Common myeloid progenitor, CD34-positive (primary cell): ENCODE measurements at regions not wholly inside any gene's neighbourhood (a gene's known extent, or its start where the extent isn't known, plus 50 kb on each side); places are given as distances from the start of the nearest gene placed in this dataset.

ENCODE experiments used
- CTCF ChIA-PET: fragments of 350-600 bp; sonication (Branson Sonifier 250); formaldehyde crosslinking; loops from one replicate; lab custom pipeline; 2021; ENCODE audit warnings: antibody characterized with exemption; lab: Charles Lee
- POLR2A ChIA-PET: fragments of 350-600 bp; sonication (Branson Sonifier 250); formaldehyde crosslinking; loops from one replicate; lab custom pipeline; 2021; ENCODE audit warnings: antibody characterized with exemption; lab: Charles Lee
- DNase-seq, 3 donors: peaks; one replicate each; pipeline versions ENCODE4 v3.0.0 to v3.0.0-alpha.2; 2013
- H3K27ac ChIP-seq, 2 experiments: 1 replicate in 1 of 2; 2 replicates in 1 of 2; pipeline ENCODE4 v1.7.0; 2013; ENCODE audit warnings: inconsistent platforms in 2 of 2, low read length in 2 of 2, mild to moderate bottlenecking in 2 of 2, low read depth in 1 of 2, moderate library complexity in 1 of 2; ENCODE audit not compliant: severe bottlenecking in 2 of 2, insufficient read depth in 1 of 2, poor library complexity in 1 of 2
- H3K27me3 ChIP-seq, 5 experiments: replicated peaks in 2 of 5; 1 replicate in 3 of 5; 2 replicates in 2 of 5; pipeline versions ENCODE4 v1.6.1 to v1.7.0; 2013; ENCODE audit warnings: low read length in 4 of 5, mild to moderate bottlenecking in 2 of 5, moderate library complexity in 2 of 5, inconsistent platforms in 1 of 5; ENCODE audit not compliant: insufficient read depth in 5 of 5, control insufficient read depth in 4 of 5
- H3K36me3 ChIP-seq, 4 experiments: 1 replicate in 2 of 4; 2 replicates in 2 of 4; pipeline versions ENCODE4 v1.6.1 to v1.7.0; 2013; ENCODE audit warnings: low read length in 3 of 4, control low read depth in 1 of 4, mild to moderate bottlenecking in 1 of 4; ENCODE audit not compliant: control insufficient read depth in 4 of 4, insufficient read depth in 4 of 4
- H3K4me1 ChIP-seq, 4 experiments: 1 replicate in 3 of 4; 2 replicates in 1 of 4; pipeline versions ENCODE4 v1.6.1 to v1.7.1; 2013; ENCODE audit warnings: low read length in 3 of 4, mild to moderate bottlenecking in 3 of 4, control low read depth in 1 of 4, inconsistent platforms in 1 of 4, moderate library complexity in 1 of 4; ENCODE audit not compliant: control insufficient read depth in 4 of 4, insufficient read depth in 4 of 4; ENCODE audit errors: control extremely low read depth in 1 of 4
- H3K4me3 ChIP-seq, 7 experiments: 1 replicate in 4 of 7; 2 replicates in 3 of 7; pipeline versions ENCODE4 v1.5.1 to v1.7.0; 2013; ENCODE audit warnings: mild to moderate bottlenecking in 7 of 7, low read length in 6 of 7, moderate library complexity in 6 of 7, inconsistent platforms in 2 of 7, low read depth in 2 of 7, control low read depth in 1 of 7; ENCODE audit not compliant: insufficient read depth in 4 of 7, control insufficient read depth in 1 of 7; ENCODE audit errors: extremely low read depth in 1 of 7
- H3K9me3 ChIP-seq, 5 experiments: 1 replicate in 4 of 5; 2 replicates in 1 of 5; pipeline versions ENCODE4 v1.6.1 to v1.7.1; 2013; ENCODE audit warnings: low read length in 4 of 5, mild to moderate bottlenecking in 2 of 5, inconsistent platforms in 1 of 5, low read depth in 1 of 5, moderate library complexity in 1 of 5; ENCODE audit not compliant: control insufficient read depth in 4 of 5, insufficient read depth in 2 of 5; ENCODE audit errors: control extremely low read depth in 1 of 5
- WGBS: methylation state at CpG from one replicate; pipeline ENCODE4 v1.1.5; 2013; ENCODE audit not compliant: insufficient coverage; 5-methylcytosine and 5-hydroxymethylcytosine counted together

GRCh38 chr12:102760322-102760721 lies 156.7 kb downstream of the PAH start:
- DNase-seq: no peak
- Histone ChIP-seq H3K4me1 (no peaks in the 10 kb centered on the region), H3K36me3 (no peaks in the 10 kb centered on the region), H3K4me3 (no peak overlapping the region), H3K9me3 (no peaks in the 10 kb centered on the region), H3K27me3 (peaks cover 0 to 3% (median 2%) of the 10 kb centered on the region in 5 experiments), H3K27ac (no peak overlapping the region)
- ChIA-PET CTCF (no interaction called here), POLR2A (no interaction called here)
- 80% methylated on average over 1 of the region's 2 CpGs for WGBS

- no peaks in the 10 kb centered on the region for H3K36me3 ChIP-seq
- CTCF ChIA-PET: no interaction called here
- no peak for DNase-seq
- 100% methylated on average over 2 of the region's 2 CpGs for WGBS
- H3K4me3 ChIP-seq: no peak overlapping the region
- H3K9me3 ChIP-seq: no peaks in the 10 kb centered on the region
- peaks cover 0 to 3% (median 2%) of the 10 kb centered on the region in 5 experiments for H3K27me3 ChIP-seq
- H3K27ac ChIP-seq: no peak overlapping the region
- POLR2A ChIA-PET: no interaction called here
- H3K4me1 ChIP-seq: no peaks in the 10 kb centered on the region
Observed at GRCh38 chr12:102759466-102759865, 157.6 kb downstream of the PAH start.

GRCh38 chr12:102757882-102758226 lies 159.2 kb downstream of the PAH start:
- ChIA-PET POLR2A (no interaction called here), CTCF (no interaction called here)
- no peak overlapping the region for H3K27ac ChIP-seq
- no peaks in the 10 kb centered on the region for H3K9me3 ChIP-seq
- no peak for DNase-seq
- no peak overlapping the region for H3K4me3 ChIP-seq
- 80% methylated on average over 1 of the region's 1 CpG for WGBS
- peaks cover 0 to 3% (median 2%) of the 10 kb centered on the region in 5 experiments for H3K27me3 ChIP-seq
- no peaks in the 10 kb centered on the region for H3K36me3 ChIP-seq
- no peaks in the 10 kb centered on the region for H3K4me1 ChIP-seq

- Histone ChIP-seq H3K27me3 (peaks cover 0 to 3% (median 2%) of the 10 kb centered on the region in 5 experiments), H3K27ac (no peak overlapping the region), H3K4me1 (no peaks in the 10 kb centered on the region), H3K9me3 (no peaks in the 10 kb centered on the region), H3K36me3 (no peaks in the 10 kb centered on the region), H3K4me3 (no peak overlapping the region)
- CTCF ChIA-PET: no interaction called here
- DNase-seq: no peak
- WGBS: 97% methylated on average over 5 of the region's 8 CpGs
- POLR2A ChIA-PET: no interaction called here
Observed at GRCh38 chr12:102757154-102757881, 159.7 kb downstream of the PAH start.

- 84% methylated on average over 3 of the region's 3 CpGs for WGBS
- H3K27me3 ChIP-seq: peaks cover 0 to 3% (median 2%) of the 10 kb centered on the region in 5 experiments
- H3K36me3 ChIP-seq: no peaks in the 10 kb centered on the region
- DNase-seq: no peak
- H3K27ac ChIP-seq: no peak overlapping the region
- H3K4me3 ChIP-seq: no peak overlapping the region
- ChIA-PET POLR2A (no interaction called here), CTCF (no interaction called here)
- no peaks in the 10 kb centered on the region for H3K9me3 ChIP-seq
- no peaks in the 10 kb centered on the region for H3K4me1 ChIP-seq
Observed at GRCh38 chr12:102756530-102756929, 160.5 kb downstream of the PAH start.

GRCh38 chr12:102755266-102755665 lies 161.8 kb downstream of the PAH start:
- Histone ChIP-seq H3K4me3 (no peak overlapping the region), H3K27ac (no peak overlapping the region), H3K36me3 (no peaks in the 10 kb centered on the region), H3K27me3 (peaks cover 0 to 4% (median under 1%) of the 10 kb centered on the region in 5 experiments), H3K4me1 (no peaks in the 10 kb centered on the region), H3K9me3 (no peaks in the 10 kb centered on the region)
- CTCF ChIA-PET: no interaction called here
- 100% methylated on average over 3 of the region's 3 CpGs for WGBS
- DNase-seq: no peak
- POLR2A ChIA-PET: no interaction called here

GRCh38 chr12:102753802-102754201 lies 163.2 kb downstream of the PAH start:
- CTCF ChIA-PET: interaction anchor here (1.4 kb wide), 1 partner anchor 13 kb away, joined by 4 read pairs; no protein-coding TSS in a partner anchor
- Histone ChIP-seq H3K4me3 (no peak overlapping the region), H3K27ac (no peak overlapping the region), H3K4me1 (no peaks in the 10 kb centered on the region), H3K27me3 (peaks cover 0 to 4% (median 0%) of the 10 kb centered on the region in 5 experiments), H3K36me3 (no peaks in the 10 kb centered on the region), H3K9me3 (no peaks in the 10 kb centered on the region)
- DNase-seq: no peak
- 100% methylated on average over 1 of the region's 2 CpGs for WGBS
- POLR2A ChIA-PET: no interaction called here
